ENCODE measurements at regions not wholly inside any gene's neighbourhood (a gene's known extent, or its start where the extent isn't known, plus 50 kb on each side); places are given as distances from the start of the nearest gene placed in this dataset.

DNA sequence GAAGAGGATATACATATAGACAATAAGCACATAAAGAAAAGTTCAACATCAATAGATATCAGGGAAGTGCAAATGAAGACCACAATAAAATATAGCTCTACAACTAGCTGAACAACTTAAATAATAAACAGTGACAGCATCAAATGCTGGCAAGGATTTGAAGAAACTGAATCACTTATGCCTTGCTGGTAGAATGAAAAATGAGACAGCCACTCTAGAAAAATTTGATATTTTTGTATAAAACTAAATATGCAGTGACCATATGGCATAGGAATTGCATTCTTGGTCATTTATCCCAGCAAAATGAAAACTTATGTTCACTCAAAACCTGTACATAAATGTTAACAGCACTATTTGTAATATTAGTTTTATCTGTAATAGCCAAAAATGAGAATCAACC, 1102.0 kb downstream of the C4orf33 start (continued):
- TF ChIP-seq REST (IDR thresholded peaks at IDR 0.05): no peak
- no peak for TF ChIP-seq EGR1 (IDR thresholded peaks at IDR 0.05; ENCODE audit: low read depth in 2 of 2)
- no peak for TF ChIP-seq NR2F2 (IDR thresholded peaks at IDR 0.05)
- TF ChIP-seq RAD21 (IDR thresholded peaks at IDR 0.05): no peak
- TF ChIP-seq TAF1 (conservative IDR thresholded peaks at IDR 0.05): no peak

- H3K4me1 ChIP-seq (ENCODE audit: control insufficient read depth in 4 of 4, insufficient read depth in 4 of 4, low read length in 3 of 4): no peaks in the 10 kb centered on the region
- no peak for TF ChIP-seq SP1 (IDR thresholded peaks at IDR 0.05)
- no peak for TF ChIP-seq YY1 (IDR thresholded peaks at IDR 0.05)
- TF ChIP-seq JUND (IDR thresholded peaks at IDR 0.05): no peak
- TF ChIP-seq NR2F2 (IDR thresholded peaks at IDR 0.05): no peak
- no peak for TF ChIP-seq CTCF (IDR thresholded peaks at IDR 0.05; ENCODE audit: low read depth, low read length, missing input control)
- no peak for TF ChIP-seq FOXA2 (IDR thresholded peaks at IDR 0.05)
- TF ChIP-seq, protein P1, sequence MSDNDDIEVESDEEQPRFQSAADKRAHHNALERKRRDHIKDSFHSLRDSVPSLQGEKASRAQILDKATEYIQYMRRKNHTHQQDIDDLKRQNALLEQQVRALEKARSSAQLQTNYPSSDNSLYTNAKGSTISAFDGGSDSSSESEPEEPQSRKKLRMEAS (IDR thresholded peaks at IDR 0.05): no peak
- no peak for TF ChIP-seq FOXA1 (IDR thresholded peaks at IDR 0.05)
- TF ChIP-seq TAF1 (conservative IDR thresholded peaks at IDR 0.05): no peak
- TF ChIP-seq RAD21 (IDR thresholded peaks at IDR 0.05): no peak
- TF ChIP-seq, protein P2, sequence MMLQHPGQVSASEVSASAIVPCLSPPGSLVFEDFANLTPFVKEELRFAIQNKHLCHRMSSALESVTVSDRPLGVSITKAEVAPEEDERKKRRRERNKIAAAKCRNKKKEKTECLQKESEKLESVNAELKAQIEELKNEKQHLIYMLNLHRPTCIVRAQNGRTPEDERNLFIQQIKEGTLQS (IDR thresholded peaks at IDR 0.05): no peak
- TF ChIP-seq REST (IDR thresholded peaks at IDR 0.05): no peak
- TF ChIP-seq HNF4A (conservative IDR thresholded peaks at IDR 0.05): no peak
- TF ChIP-seq GABPA (IDR thresholded peaks at IDR 0.05 in 1 of 2, conservative IDR thresholded peaks at IDR 0.05 in 1 of 2): no peak
- no peak for TF ChIP-seq HNF4G (IDR thresholded peaks at IDR 0.05)
- TF ChIP-seq EGR1 (IDR thresholded peaks at IDR 0.05; ENCODE audit: low read depth in 2 of 2): no peak
- no peak for TF ChIP-seq RXRA (IDR thresholded peaks at IDR 0.05)
- no peak for TF ChIP-seq ZBTB33 (IDR thresholded peaks at IDR 0.05)
- no peak overlapping the region for H3K4me3 ChIP-seq (ENCODE audit: low read depth in 1 of 3, low read length in 3 of 3)
- H3K9me3 ChIP-seq (ENCODE audit: control insufficient read depth in 4 of 4, low read length in 3 of 4): peaks cover 2 to 23% (median 13%) of the 10 kb centered on the region in 4 donors
- no peaks in the 10 kb centered on the region for H3K36me3 ChIP-seq (ENCODE audit: control insufficient read depth in 4 of 4, insufficient read depth in 3 of 4, low read depth in 1 of 4, low read length in 3 of 4)
- no peak for DNase-seq (ENCODE audit: low spot score)
- H3K27me3 ChIP-seq (ENCODE audit: control insufficient read depth in 4 of 4, insufficient read depth in 4 of 4, low read length in 3 of 4): no peaks in the 10 kb centered on the region
- H3K9ac ChIP-seq (ENCODE audit: low read depth in 1 of 2, low read length in 2 of 2): no peak overlapping the region
- 78% methylated on average over 3 of the region's 3 CpGs for WGBS
- no peak overlapping the region for H3K27ac ChIP-seq (ENCODE audit: low read depth in 1 of 2, low read length in 2 of 2)
Observed at GRCh38 chr4:130203571-130203970, 1107.6 kb downstream of the C4orf33 start.
